OCI-M1 (cell line): ENCODE measurements at regions not wholly inside any gene's neighbourhood (a gene's known extent, or its start where the extent isn't known, plus 50 kb on each side); places are given as distances from the start of the nearest gene placed in this dataset.

ENCODE experiments used
- DNase-seq: peaks from one replicate; lab custom pipeline; 2025; lab: John Stamatoyannopoulos, UW

DNA sequence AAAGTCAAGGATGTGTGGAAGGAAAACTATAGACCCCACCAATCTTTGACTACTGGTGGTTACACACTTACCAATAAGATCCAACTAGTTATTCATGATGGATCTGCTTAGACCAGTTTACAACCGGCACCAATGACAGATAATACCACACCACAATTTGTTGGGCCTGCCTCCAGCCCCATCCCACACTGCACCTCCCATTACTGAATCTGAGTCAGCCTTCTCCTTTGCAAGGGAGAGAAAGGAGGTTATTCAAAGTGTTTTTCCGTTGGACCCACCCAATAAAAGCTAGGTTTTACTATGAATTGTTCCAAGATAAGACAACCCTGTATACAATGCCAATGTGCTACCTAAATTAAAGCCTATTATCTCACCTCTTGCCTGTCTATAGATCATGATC, 453.5 kb downstream of the MTRR start:
- no peak for DNase-seq

DNA sequence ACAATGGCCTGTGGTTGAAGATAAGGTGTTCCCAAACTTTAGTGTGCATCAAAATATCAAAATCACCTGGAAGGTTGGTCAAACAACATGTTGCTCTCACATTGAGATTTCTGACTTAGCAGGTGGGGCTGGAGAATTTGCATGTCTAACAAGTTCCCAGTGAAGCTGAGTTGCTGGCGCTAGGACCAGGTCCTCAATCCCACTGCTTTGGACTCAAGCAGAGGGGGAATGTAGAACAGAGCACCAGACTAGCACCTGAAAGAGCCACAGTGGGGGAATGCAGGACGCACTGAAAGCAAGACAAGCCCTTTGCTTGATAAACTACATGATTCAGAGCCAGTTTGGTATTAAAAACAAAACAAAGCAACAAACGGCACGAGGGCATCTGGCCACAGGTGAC, 458.1 kb downstream of the MTRR start:
- no peak for DNase-seq

DNA sequence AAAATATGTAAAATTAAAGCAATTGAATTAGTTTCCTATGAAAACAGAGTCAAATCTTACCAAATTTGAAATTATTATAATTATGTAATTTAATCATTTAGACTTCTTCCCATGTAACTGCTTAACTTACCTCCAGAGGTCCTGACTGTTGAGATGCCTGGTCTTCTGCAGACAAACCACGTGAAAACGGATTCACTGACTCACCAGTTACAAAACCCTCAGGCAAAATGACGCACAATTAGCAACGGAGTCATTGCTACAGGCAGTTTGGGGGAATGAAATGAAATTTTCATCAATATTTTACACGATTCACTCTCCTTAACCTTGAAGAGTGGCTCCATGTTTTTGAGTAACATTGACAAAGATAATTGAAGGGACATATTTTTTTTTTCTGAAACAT, 460.8 kb downstream of the MTRR start:
- no peak for DNase-seq

DNA sequence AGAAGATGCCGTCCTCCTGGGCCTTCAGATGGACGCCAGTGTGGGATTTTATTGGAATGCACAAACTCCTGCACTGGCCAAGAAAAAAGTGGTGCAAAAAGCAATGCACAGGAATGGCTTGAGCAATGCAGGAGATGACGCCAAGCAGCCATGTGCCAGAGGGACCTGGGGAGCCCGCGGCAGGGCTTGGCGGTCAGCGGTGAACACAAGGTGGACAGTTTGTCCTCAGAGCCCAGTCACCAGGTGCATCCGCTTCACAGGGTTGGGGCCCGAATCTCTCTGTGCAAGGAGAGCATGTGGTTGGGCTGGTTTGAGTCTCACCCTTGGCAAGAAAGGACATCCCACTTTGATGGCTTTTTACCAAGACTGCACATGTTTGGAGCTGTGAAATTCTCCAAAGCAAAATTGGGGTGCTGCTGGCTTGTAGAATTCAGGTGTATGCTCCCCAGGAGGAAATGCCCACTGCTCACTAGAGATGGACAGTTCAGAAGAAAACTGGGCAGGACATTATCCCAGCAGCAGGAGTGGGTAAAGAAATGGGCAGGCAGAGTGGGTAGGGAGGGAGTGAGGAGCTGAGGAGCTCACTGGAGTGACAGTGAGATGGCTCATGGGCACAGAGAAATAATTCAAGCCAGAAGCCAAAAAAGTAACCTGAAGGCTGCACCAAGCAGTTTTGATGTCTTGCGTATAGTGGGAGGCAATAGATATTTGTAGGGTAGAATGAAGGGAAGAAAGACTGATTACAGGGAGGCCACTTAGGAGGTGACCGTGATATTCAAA, 463.9 kb downstream of the MTRR start:
- DNase-seq, result no peak

DNA sequence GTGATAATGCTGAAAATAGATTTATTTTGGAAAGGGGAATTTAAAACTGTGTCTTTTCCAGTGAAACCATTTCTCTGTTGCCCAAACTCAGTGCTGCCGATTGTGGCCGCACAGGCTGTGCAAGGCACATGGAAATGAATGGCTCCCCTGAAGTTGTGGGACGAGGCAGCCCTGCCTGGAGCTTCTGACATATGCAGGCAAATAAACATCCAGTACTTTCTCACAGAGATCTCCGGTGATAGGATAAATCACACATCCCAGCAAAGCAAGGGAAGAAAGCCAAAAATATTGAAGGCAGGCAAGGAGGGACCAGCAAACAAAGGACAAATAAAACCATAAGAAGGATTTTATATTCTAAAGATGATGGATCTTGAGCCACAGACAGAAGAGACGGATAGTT, 464.5 kb downstream of the MTRR start:
- no peak for DNase-seq

DNA sequence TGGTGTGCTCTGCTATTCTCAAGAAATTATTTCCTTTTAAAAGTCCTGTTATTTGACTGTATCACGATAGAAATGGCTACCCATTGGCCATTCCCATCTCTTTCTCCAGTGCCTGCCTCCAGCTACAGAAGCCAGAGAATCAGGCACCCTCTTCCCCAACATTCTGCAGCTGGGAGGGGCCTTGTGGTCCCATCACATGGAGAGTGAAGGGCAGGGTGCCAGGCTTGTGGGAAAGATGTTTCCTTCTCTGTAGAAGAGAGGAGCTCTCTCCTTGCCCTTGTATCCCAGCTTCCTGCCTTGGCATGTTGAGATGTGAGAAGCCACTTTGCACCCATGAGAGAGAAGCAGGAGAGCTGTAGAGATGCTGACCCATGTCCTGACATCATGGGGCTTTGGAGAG, 465.0 kb downstream of the MTRR start:
- DNase-seq, result no peak

DNA sequence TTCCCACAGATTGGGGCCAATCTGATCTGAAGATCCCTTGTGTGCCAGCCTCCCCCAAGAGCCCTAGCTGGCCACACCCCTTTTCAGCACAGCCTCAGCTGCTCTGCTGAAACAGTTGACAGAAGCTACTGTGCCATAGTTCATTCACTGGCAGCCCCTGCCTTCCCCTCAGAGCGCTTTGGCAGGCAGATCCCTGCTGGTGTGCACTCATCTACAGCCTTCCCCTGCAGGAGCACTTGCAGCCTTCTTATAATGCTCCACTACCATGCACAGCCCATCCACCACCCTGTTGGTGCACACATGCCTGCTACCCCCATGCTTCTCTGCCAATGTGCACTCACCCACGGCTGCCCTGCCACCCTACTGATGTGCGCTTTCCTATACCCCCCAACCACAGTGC, 471.3 kb downstream of the MTRR start:
- DNase-seq, result no peak

DNA sequence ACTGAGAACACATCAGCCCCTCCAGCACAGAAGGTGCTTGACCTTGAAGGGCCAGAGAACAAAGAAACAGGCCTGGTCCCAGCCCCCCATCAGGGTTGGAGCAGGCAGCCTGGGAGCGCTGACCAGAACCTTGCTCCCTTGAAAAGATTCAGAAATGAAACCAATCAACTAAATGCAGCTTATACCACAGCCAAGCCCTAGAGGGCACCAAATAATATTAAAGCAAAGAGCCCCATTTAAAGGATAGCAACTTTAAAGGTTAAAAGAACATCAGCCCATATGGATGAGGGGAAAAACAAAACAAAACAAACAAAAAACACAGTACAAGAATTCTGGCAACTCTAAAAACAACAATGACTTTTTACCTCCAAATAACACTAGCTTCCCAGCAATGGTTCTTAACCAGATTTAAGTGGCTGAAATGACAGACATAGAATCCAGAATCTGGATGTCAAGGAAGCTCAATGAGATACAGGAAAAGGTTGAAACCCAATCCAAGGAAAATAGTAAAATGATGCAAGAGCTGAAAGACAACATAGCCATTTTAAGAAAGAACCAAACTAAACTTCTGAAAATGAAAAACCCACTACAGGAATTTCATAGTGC, 471.9 kb downstream of the MTRR start:
- peak; percentile 36 for DNase-seq

DNA sequence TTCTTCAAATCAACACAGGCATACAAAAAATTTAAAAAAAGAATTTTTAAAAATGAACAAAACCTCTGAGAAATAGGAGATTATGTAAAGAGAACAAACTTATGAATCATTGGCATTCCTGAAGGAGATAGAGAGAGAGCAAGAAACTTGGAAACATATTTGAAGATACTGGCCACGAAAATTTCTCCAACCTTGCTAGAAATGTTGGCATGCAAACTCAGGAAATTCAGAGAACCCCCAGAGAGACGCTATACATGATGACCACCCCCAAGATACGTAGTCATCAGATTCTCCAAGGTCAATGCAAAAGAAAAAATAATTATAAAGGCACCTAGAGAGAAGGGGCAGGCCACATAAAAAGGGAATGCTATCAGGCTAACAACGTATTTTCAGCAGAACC, 472.5 kb downstream of the MTRR start:
- DNase-seq, result no peak

DNA sequence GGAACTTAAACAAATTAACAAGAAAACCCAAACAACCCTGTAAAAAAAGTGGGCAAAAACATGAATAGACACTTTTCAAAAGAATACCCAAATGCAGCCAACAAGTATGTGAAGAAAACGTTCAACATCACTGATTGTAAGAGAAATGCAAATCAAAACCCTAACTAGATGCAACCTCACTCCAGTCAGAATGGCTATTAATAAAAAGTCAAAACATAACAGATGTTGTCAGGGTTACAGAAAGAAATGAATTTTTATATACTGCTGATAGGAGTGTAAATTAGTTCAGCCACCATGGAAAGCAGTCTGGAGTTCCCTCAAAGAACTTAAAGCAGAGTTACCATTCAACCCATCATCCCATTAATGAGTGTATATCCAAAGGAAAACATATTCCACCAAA, 479.0 kb downstream of the MTRR start:
- no peak for DNase-seq

DNA sequence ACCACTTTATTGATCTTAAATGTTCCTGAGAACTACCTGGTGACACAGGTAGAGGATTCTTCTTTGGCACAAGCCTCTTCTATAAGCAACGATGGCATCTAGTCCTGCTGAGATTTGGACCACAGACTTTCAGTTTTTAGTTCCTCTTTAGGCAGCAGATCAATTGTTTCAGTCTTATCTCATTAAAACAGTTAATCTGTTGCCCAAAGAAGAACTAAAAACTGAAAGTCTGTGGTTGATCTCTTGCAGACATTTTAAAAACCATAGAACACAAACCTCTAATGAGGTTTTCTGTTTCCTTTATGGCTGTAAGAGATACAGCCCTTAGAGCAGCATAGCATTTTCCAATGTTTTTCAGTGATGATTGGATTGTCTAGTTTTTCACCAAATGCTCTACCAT, 480.9 kb downstream of the MTRR start:
- DNase-seq, result peak; percentile 88

DNA sequence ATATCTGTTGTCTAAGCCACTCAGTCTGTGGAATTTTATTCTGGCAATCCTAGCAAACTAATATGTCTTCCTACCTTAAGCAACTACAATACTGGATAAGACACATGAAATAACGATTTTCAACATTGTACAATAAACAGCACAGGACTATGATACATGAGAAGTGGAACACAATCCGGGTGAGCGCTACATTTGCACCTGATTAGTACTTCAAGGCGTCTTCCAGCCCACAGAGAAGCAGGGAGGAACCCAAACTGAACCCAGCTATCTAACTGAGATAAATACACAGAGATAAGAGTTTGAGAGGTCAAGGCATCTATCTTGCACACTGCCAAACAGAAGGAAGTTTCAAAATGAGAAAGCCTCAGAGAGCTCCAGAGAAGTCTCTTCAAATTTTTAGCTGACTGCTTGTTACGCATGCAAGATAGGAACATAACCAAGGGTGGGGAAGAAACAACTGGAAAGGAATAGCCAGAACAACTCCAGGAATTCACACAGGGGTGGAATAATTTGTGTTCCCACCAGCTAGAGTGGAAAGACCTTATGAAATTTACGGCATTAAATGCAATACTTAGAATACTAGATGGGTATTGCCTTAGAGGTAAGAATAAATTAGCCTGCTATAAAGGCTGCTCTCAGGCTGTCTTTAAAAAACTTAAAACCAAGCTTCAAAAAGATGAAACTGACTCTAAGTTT, 481.8 kb downstream of the MTRR start:
- no peak for DNase-seq

DNA sequence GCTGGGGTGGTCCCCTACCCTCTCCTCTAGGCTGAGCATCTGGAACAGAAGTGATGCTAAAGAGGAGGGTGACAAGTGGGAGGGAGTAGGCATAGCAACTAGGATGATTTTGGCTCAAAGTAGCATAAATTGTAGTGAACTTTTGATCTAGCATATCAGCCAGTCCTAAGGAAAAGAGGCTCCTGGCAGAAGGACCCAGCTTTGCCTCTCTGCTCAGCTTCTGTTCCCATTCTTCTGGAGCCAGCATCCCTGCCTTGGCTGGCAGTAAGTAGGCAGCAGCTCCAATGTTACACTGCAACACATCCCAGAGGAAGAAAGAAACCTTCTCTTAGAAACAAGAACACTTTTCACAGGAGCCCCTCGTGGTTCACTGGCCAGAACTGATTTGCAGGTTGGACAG, 487.0 kb downstream of the MTRR start:
- DNase-seq, result no peak

DNA sequence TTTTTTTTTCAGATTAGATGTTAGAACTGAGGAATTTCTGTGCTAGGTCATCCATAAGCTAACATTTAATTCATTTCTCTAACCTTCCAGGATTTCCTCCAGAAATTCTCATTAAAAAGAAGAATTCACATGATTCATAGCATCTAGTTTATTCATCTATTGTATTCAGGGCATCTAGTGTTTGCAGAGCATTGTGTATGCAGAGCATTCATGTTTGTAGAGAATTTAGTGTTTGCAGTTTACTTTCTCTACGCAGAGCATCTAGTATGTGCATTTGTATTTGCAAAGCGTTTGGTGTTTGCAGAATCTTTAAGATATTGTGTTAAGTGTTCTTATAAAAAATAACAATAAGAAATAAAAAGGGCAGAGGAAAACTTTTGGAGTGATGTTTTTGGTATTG, 491.1 kb downstream of the MTRR start:
- DNase-seq, result no peak

DNA sequence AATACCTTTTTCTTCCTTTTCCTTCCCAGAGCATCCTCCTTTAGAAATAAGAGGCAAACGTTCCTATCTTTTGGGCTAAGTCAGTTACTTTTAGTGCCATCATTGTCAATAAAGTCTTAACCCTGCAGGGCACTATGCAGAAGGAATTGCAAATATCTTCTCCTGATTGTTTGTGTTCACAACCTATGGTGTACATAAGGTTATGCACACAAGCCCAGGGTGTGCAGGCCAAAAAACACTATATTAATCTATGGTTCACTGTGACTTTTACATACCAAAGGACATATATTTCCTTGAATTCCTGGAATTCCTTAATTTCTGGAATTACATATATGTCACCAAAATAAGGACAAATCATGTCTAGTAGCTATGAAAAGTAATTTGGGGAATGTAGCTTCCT, 493.5 kb downstream of the MTRR start:
- no peak for DNase-seq

DNA sequence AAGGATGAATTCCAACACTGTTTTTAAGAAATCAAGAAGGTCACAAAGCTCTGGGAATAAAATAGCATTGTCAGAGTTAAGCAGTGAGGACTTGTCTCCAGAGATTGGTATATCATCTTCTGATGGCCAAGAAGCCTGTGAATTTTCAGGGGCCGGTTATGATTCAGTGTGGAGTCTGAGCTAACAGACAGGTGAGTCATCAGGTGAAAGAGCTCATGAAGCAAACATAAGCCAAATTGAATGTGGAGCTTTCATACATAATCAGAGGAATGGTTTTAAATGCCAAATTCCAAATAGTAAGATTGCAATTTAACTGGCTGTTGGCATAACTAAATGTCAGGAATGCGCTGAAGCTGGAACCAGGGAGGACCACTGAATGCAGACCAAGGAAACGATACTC, 494.2 kb downstream of the MTRR start:
- no peak for DNase-seq

DNA sequence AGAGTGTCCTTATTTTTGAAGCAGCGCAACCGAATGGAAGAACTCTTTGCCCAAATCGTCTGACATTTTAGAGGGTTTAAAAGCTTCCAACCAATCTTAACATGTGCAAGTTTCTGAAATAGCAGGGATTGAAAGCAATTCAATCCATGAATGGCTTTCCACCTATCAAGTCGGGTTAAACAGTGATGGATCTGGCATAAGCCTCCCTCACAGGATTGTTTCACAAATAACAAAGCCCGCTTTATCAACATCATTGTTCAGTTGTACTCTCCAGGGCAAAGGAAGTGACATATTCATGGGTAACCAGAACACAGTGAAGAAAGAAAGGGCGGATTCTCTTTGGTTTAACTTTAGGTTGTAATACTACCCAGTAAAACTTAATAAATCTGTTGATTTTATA, 497.3 kb downstream of the MTRR start:
- DNase-seq, result no peak

DNA sequence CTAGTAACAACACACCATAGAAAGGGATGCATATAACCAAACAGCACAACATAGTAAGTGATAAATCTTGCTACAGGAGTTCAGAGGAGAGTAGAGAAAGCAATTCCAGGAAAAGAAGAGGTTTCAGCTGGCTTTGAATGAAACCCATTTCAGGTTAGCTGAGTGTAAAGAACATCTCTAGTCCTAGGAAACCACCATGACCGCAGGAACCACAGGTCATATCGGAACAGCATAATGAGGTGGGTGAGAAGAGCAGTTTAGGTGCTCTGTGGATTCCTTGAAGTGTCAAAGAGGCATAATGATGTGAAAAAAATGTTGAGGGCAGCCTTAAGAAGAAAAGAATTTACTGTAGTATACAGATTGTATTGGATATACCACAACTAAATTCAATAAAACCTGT, 507.5 kb downstream of the MTRR start:
- DNase-seq, result peak; percentile 6

DNA sequence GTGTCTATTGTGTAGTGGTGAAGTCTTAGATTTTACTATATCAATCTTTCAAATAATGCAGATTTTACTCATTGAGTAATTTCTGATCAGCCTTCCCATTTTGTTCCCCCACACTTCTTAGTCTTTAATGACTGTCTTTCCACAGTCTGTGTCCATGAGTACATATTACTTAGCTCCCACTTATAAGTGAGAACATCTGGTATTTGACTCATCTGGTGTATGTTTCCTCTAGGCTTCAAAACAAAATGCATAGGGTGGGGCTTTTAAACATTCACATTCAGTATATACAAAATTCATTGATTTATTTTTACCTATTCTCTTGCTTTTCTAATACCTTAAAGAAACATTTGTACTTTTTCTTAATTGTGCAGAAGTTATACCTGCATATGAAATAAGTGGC, 513.0 kb downstream of the MTRR start:
- no peak for DNase-seq

DNA sequence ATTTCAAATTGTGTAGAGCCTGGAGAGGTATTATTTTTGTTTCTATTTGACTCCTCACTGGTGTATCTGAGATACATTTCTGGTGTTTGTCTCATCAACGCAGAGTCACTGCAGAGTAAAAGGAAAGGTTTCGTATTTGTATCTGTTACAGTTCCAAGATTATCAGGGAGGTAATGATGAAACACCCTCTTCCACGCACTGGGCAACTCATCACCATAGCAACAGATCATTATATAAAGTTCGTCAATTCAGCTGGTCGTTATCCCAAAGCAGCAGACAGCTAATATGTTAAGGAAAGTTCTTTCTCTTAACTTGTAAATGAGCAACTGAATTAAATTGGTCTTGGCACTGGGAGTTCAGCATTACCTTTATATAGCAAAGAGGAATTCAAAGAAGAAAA, 513.5 kb downstream of the MTRR start:
- DNase-seq, result no peak

DNA sequence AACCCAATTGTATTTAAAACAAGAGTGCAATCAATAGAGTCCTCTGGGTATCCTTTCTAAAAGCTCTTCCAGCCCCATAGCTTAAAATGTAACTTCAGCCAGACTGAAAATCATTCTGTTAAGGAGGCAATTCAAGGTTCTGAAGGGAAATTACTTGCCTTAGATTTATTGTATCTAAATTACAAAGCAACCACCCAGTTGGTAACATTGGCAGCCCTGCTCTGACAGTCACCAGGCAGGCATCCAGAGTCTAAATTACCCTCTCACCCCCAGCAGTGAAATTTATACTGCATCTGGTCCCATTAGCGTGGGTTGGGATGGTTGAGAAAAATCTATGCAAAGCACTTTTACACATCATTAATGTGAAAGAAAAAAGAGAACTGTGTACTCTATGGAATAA, 514.7 kb downstream of the MTRR start:
- no peak for DNase-seq

DNA sequence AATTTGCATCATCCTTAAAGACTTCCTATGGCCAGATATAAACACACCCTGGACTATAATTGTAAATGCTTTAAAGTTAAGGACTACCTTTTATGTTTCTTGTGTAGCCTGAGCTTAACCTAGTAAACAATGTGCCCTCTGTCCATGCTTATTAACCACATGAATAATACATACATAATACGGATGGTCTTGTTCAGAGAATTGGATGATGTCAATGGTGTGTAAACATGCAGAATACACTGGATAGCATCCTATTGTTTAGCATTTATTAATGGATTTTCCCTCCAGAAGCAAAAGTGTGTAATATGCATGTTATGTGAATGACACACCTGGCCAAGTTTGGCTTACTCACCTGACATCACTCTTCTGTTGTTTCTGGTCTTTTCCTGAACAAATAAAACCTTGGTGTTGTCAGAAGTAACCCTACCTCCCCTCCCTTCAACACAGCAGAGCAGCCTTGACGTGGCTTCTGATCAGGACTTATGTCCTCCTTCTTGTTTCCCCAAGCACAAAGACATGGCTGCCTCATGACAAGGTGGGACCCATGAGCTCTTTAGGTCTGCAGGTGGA, 517.9 kb downstream of the MTRR start:
- no peak for DNase-seq

DNA sequence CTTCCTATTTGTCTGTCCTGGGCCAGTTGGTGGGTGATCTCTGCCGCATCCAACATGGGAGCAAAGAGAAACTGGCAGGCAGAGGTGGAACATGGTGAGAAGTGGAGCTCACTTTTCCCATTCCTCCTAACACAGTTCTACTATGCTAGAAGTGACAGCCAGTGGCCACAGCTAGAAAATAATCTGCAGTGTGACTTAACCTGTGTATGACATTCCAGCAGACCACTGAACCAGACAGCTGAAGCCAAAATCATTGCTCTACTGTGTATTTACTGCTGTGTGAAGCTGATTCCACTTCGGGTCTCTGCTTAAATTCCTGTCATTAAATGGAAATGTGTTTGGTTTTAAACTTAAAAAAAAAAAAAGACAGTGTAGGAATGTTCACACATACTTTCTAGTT, 523.0 kb downstream of the MTRR start:
- no peak for DNase-seq
